Vagina (tissue), 2 donors: ENCODE measurements at regions not wholly inside any gene's neighbourhood (a gene's known extent, or its start where the extent isn't known, plus 50 kb on each side); places are given as distances from the start of the nearest gene placed in this dataset.

Source experiments
- DNase-seq, 2 donors: peaks; one replicate each; pipeline ENCODE4 v3.0.0-alpha.2; 2017; ENCODE audit errors: extremely low spot score in 2 of 2
- H3K27ac ChIP-seq: fragments of 200-600 bp; sonication (generic); one replicate; pipeline ENCODE4 v1.5.1; 2019
- H3K27me3 ChIP-seq: fragments of 200-600 bp; sonication (generic); one replicate; pipeline ENCODE4 v1.5.1; 2019
- H3K36me3 ChIP-seq, 2 donors: fragments of 200-600 bp; sonication (generic); one replicate each; pipeline ENCODE4 v1.5.1; 2017 to 2019
- H3K4me1 ChIP-seq: fragments of 200-600 bp; sonication (generic); one replicate; pipeline ENCODE4 v1.5.1; 2019
- H3K4me3 ChIP-seq, 2 donors: fragments of 200-600 bp; sonication (generic); 1 replicate in 1 of 2; 2 replicates in 1 of 2; pipeline ENCODE4 v1.5.1; 2016 to 2019
- H3K9me3 ChIP-seq: fragments of 200-600 bp; sonication (generic); one replicate; pipeline ENCODE4 v1.5.1; 2019
- CTCF ChIP-seq, 3 experiments: fragments of 450-650 bp in 2 of 3; fragments of 200-600 bp in 1 of 3; sonication (generic) in 1 of 3; IDR thresholded peaks; one replicate each; pipeline ENCODE4 v1.5.1; 2017 to 2019; ENCODE audit warnings: antibody characterized with exemption in 3 of 3, mild to moderate bottlenecking in 2 of 3, moderate library complexity in 2 of 3
- POLR2A ChIP-seq, 2 donors: fragments of 450-650 bp; IDR thresholded peaks; one replicate each; pipeline ENCODE4 v1.6.1; 2017; ENCODE audit warnings: antibody characterized with exemption in 2 of 2, mild to moderate bottlenecking in 2 of 2, moderate library complexity in 2 of 2
- POLR2AphosphoS5 ChIP-seq, 2 donors: sonication (generic); formaldehyde crosslinking; IDR thresholded peaks; one replicate each; pipeline ENCODE4 v1.9.0; 2017; ENCODE audit warnings: antibody characterized with exemption in 2 of 2, mild to moderate bottlenecking in 2 of 2, low read depth in 1 of 2; ENCODE audit not compliant: insufficient read depth in 1 of 2
- intact Hi-C: fragments of 100-400 bp; cut with DNase I; formaldehyde crosslinking; loops from one replicate; pipeline ENCODE4 v1.15.1; 2023

DNA sequence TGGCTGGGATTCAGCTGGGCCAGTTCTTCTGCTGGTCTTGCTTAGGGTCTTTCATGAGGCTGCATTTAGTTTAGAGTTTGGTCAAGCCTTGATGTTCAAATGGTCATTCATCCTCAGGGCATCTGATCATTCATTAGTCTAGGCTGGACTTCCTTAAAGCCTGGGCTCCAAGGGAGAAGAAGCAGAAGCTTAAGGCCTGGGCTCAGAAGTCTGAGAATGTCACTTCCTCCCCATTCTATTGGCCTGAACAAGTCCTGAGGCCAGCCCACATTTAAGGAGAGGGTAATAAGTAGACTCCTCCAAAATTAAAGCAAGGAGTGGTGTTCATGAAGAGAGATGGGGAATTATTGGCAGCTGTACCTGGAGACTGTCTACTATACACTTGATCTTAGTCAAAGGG, 193.2 kb upstream of the HABP2 start:
- TF ChIP-seq POLR2AphosphoS5 (IDR thresholded peaks at IDR 0.05; ENCODE audit: insufficient read depth in 1 of 2, low read depth in 1 of 2) (no peak), CTCF (IDR thresholded peaks at IDR 0.05) (no peak), POLR2A (IDR thresholded peaks at IDR 0.05) (no peak)
- Histone ChIP-seq H3K9me3 (no peaks in the 10 kb centered on the region), H3K36me3 (no peaks in the 10 kb centered on the region), H3K4me1 (peaks cover 47% of the 10 kb centered on the region), H3K27ac (no peak overlapping the region), H3K4me3 (no peak overlapping the region), H3K27me3 (no peaks in the 10 kb centered on the region)
- no peak for DNase-seq
- intact Hi-C loops = no loop called here

GRCh38 chr10:113360870-113361269, 192.0 kb upstream of the HABP2 start:
- Histone ChIP-seq H3K27ac (no peak overlapping the region), H3K36me3 (no peaks in the 10 kb centered on the region), H3K27me3 (no peaks in the 10 kb centered on the region), H3K4me3 (no peak overlapping the region), H3K9me3 (no peaks in the 10 kb centered on the region), H3K4me1 (peaks cover 47% of the 10 kb centered on the region)
- TF ChIP-seq CTCF (IDR thresholded peaks at IDR 0.05) = no peak
- no peak for DNase-seq
- intact Hi-C loops = no loop called here

DNA sequence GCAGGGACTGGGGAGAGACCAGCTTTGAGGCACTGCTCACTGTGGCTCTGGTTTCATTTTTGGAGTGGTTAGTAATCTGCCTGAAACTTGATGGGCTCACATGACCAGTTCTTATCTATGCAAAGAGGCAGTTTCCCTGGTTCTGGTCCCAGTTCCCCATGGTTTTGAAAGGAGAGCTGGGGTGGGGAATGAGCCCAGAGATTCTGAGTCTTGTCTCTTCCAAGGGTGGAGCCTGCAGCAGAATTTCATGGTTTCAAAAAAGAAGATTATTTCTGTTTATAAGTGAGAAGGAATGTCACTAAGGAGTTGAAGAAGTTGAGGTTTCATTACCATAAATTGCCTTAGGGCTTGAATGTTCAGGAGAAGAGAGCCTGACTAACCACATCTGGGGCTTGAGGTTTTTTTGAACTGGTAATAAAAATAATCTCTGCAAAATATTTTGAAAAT, 190.2 kb upstream of the HABP2 start:
- no peak overlapping the region for H3K27ac ChIP-seq
- no peak for DNase-seq

DNA sequence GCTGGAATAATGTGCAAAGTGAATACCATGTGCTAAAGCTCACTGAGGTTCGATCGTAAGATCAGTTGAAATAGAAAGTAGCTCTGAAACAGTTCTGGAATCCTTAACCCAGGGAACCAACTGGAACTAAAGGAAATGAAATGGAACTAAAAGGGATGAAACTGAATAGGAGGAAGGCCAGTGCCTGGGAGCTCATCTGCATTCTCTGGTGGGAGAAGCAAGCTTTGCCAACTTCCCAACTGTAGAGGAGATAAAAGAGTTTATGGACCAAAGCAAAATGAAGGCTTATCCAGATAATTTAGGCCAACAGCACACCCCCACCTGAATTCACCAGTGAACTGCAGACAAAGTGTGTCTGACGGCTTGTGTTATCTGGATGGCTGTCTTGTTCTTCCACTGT, 188.6 kb upstream of the HABP2 start:
- H3K27me3 ChIP-seq = no peaks in the 10 kb centered on the region
- DNase-seq = no peak
- intact Hi-C loops = no loop called here
- no peak overlapping the region for H3K27ac ChIP-seq
- TF ChIP-seq POLR2AphosphoS5 (IDR thresholded peaks at IDR 0.05; ENCODE audit: insufficient read depth in 1 of 2, low read depth in 1 of 2) (no peak), POLR2A (IDR thresholded peaks at IDR 0.05) (no peak), CTCF (IDR thresholded peaks at IDR 0.05) (no peak)
- H3K4me1 ChIP-seq = peaks cover 19% of the 10 kb centered on the region
- H3K9me3 ChIP-seq = no peaks in the 10 kb centered on the region
- H3K36me3 ChIP-seq = no peaks in the 10 kb centered on the region
- H3K4me3 ChIP-seq = no peak overlapping the region

More for the DNA sequence above, 190.2 kb upstream of the HABP2 start:
- H3K27me3 ChIP-seq = no peaks in the 10 kb centered on the region
- TF ChIP-seq POLR2AphosphoS5 (IDR thresholded peaks at IDR 0.05; ENCODE audit: insufficient read depth in 1 of 2, low read depth in 1 of 2) (no peak), CTCF (IDR thresholded peaks at IDR 0.05) (no peak), POLR2A (IDR thresholded peaks at IDR 0.05) (no peak)
- intact Hi-C loops = loop anchor here (1.0 kb wide), 1 partner anchor 25 kb away; no protein-coding TSS in a partner anchor
- no peaks in the 10 kb centered on the region for H3K9me3 ChIP-seq
- H3K4me1 ChIP-seq = peaks cover 34% of the 10 kb centered on the region
- no peaks in the 10 kb centered on the region for H3K36me3 ChIP-seq
- H3K4me3 ChIP-seq = no peak overlapping the region

DNA sequence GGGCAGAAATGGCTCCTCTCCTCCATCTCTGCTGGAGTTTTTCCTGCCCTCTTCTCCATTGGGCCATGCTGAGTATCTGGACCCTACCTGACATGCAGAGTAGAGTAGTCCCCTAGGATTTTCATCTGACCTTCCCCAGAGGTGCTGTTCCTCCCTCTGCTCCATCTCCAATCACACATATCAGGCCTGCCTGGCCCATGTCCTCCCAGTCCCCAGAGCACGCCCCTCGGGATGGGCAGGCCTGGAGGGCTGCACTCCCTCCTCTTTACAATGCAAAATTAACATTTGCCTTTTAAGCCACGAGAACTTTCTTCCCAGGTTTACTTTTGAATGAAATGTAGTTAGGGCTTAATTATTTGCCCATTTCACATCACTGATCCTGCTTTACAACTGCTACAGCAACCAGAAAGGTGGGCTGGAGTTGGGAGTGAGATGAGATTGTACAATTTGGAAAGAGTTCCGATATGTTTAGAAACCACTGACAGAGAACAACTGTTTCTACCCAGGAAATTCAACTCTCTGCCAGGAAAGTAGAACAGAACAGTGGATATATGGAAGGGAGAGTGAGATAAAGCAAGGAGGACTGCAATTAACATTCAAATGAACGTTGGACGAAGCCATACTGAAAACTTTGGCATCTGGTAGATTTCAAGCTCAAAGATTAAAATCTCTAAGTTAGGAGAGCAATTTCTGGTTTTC, 184.0 kb upstream of the HABP2 start:
- Histone ChIP-seq H3K9me3 (no peaks in the 10 kb centered on the region), H3K27ac (no peak overlapping the region), H3K4me3 (no peak overlapping the region), H3K27me3 (no peaks in the 10 kb centered on the region), H3K4me1 (no peaks in the 10 kb centered on the region), H3K36me3 (no peaks in the 10 kb centered on the region)
- intact Hi-C loops = no loop called here
- DNase-seq = no peak
- TF ChIP-seq POLR2A (IDR thresholded peaks at IDR 0.05) (no peak), POLR2AphosphoS5 (IDR thresholded peaks at IDR 0.05; ENCODE audit: insufficient read depth in 1 of 2, low read depth in 1 of 2) (no peak), CTCF (IDR thresholded peaks at IDR 0.05) (no peak)
